BLaER1 treated with 17β-estradiol and CSF1 and Interleukin-3, amounts not matched to agents 10 nM and 100 nM (cell line): ENCODE measurements at regions not wholly inside any gene's neighbourhood (a gene's known extent, or its start where the extent isn't known, plus 50 kb on each side); places are given as distances from the start of the nearest gene placed in this dataset.
"Not testable (repeated sequence)": the region's sequence is repeated elsewhere in the genome, so short reads cannot be mapped to it uniquely, and the experiment has no call there.

Source experiments
- H3K27ac ChIP-seq, 11 experiments: shearing (Covaris generic); formaldehyde crosslinking; 2 replicates each; pipeline ENCODE4 v1.8.1; 2022
- H3K27me3 ChIP-seq, 11 experiments: shearing (Covaris generic); formaldehyde crosslinking; 2 replicates each; pipeline ENCODE4 v1.8.1; 2022
- H3K36me3 ChIP-seq, 11 experiments: shearing (Covaris generic); formaldehyde crosslinking; 2 replicates each; pipeline ENCODE4 v1.8.1; 2022
- H3K4me1 ChIP-seq, 10 experiments: shearing (Covaris generic); formaldehyde crosslinking; 2 replicates each; pipeline ENCODE4 v1.8.1; 2022
- H3K4me2 ChIP-seq, 11 experiments: shearing (Covaris generic); formaldehyde crosslinking; 2 replicates each; pipeline ENCODE4 v1.8.1; 2022
- H3K4me3 ChIP-seq, 10 experiments: shearing (Covaris generic); formaldehyde crosslinking; 2 replicates each; pipeline ENCODE4 v1.8.1; 2022
- H3K9ac ChIP-seq, 11 experiments: shearing (Covaris generic); formaldehyde crosslinking; 2 replicates each; pipeline ENCODE4 v1.8.1; 2022
- H3K9me3 ChIP-seq, 11 experiments: shearing (Covaris generic); formaldehyde crosslinking; replicated peaks in 1 of 11; 2 replicates each; pipeline ENCODE4 v1.8.1; 2022
- H4K20me1 ChIP-seq, 11 experiments: shearing (Covaris generic); formaldehyde crosslinking; 2 replicates each; pipeline ENCODE4 v1.8.1; 2022
- Cebpa-rat ChIP-seq, 11 experiments: shearing (Covaris generic); IDR thresholded peaks; 2 replicates each; pipeline ENCODE4 v1.8.1; 2022

- Histone ChIP-seq H3K27me3 (no peaks in the 10 kb centered on the region), H3K4me2 (no peak overlapping the region), H3K9me3 (peaks cover 16 to 33% (median 25%) of the 10 kb centered on the region in 11 experiments), H4K20me1 (no peaks in the 10 kb centered on the region), H3K27ac (no peak overlapping the region), H3K36me3 (no peaks in the 10 kb centered on the region), H3K4me3 (no peak overlapping the region), H3K9ac (no peak overlapping the region), H3K4me1 (peaks cover 0 to 15% (median 8%) of the 10 kb centered on the region in 10 experiments; a peak in 10 of 20 replicates)
- TF ChIP-seq Cebpa-rat (IDR thresholded peaks at IDR 0.05), result no peak
Measured at GRCh38 chr16:55021595-55022475, 91.2 kb downstream of the IRX5 start.

DNA sequence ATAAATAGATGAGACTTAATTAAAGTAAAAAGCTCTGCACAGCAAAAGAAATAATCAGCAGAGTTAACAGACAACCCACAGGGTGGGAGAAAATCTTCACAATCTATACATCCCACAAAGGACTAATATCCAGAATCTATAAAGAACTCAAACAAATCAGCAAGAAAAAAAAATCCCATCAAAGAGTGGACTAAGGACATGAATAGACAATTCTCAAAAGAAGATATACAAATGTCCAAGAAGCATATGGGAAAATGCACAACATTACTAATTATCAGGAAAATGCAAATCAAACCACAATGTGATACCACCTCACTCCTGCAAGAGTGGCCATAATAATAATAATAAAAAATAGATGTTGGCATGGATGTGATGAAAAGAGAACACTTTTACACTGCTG lies 96.6 kb downstream of the IRX5 start:
- not testable (repeated sequence) for H3K4me1 ChIP-seq, H3K4me3 ChIP-seq, H3K36me3 ChIP-seq, H3K27me3 ChIP-seq, H3K9ac ChIP-seq, H4K20me1 ChIP-seq, H3K27ac ChIP-seq, H3K4me2 ChIP-seq
- H3K9me3 ChIP-seq, result peaks cover 3 to 31% (median 13%) of the 10 kb centered on the region in 11 experiments; a peak in 16 of 22 replicates

GRCh38 chr16:55029509-55029908 lies 98.8 kb downstream of the IRX5 start:
- Histone ChIP-seq H4K20me1 (no peaks in the 10 kb centered on the region), H3K9ac (no peak overlapping the region), H3K27ac (no peak overlapping the region), H3K27me3 (no peaks in the 10 kb centered on the region), H3K4me3 (no peak overlapping the region), H3K4me2 (no peak overlapping the region), H3K36me3 (no peaks in the 10 kb centered on the region), H3K4me1 (peaks cover 0 to 1% (median 0%) of the 10 kb centered on the region in 10 experiments; a peak in 1 of 20 replicates), H3K9me3 (peaks cover 3 to 30% (median 13%) of the 10 kb centered on the region in 11 experiments; a peak in 16 of 22 replicates)
- TF ChIP-seq Cebpa-rat (IDR thresholded peaks at IDR 0.05), result no peak

DNA sequence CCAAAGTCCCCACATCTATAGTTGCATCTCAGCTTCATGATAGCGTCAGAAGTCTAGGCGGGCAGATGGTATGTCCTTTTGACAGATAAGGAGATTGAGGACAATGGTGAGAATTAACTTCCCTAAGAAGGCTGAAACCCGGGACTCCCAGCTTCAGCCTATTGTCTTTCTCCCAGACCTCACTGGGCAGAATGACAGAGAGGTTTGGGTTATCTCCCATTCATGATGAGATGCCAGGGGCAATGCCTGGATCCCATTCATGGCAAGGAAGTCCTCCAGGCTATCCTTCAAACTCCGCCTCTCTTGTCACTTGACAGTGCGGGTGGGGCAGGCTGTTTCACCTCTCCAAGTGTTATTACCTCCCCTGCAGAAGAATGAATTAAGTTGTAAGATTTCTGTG lies 100.3 kb downstream of the IRX5 start:
- TF ChIP-seq Cebpa-rat (IDR thresholded peaks at IDR 0.05), result no peak
- H3K9me3 ChIP-seq, result peaks cover 3 to 30% (median 13%) of the 10 kb centered on the region in 11 experiments; a peak in 16 of 22 replicates
- no peak overlapping the region for H3K9ac ChIP-seq
- H3K4me2 ChIP-seq, result no peak overlapping the region
- H3K27ac ChIP-seq, result no peak overlapping the region
- H4K20me1 ChIP-seq, result no peaks in the 10 kb centered on the region
- H3K4me1 ChIP-seq, result peaks cover 0 to 5% (median 0%) of the 10 kb centered on the region in 10 experiments; a peak in 1 of 20 replicates
- H3K36me3 ChIP-seq, result no peaks in the 10 kb centered on the region
- no peaks in the 10 kb centered on the region for H3K27me3 ChIP-seq
- H3K4me3 ChIP-seq, result no peak overlapping the region

DNA sequence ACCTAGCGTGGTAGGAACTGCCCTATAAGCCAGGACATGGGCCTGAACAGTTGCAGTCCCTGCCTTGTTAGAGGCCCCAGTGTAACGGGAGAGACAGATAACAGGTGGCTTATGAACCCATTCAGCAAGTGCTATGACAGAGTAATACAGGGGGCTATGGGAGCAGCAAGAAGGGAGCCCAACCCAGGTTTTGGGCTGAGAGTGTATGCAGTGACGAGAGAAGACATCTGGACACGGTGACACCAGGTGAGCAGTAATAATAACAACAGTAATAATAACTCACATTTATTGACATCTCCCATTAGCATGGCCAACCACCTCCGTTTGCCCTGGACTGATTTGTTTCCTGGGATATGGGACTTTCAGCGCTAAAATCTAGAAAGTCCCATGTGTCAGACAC lies 100.8 kb downstream of the IRX5 start:
- Histone ChIP-seq H3K9me3 (peaks cover 3 to 30% (median 13%) of the 10 kb centered on the region in 11 experiments; a peak in 16 of 22 replicates), H3K4me2 (no peak overlapping the region), H3K27ac (no peak overlapping the region), H4K20me1 (no peaks in the 10 kb centered on the region), H3K27me3 (no peaks in the 10 kb centered on the region), H3K4me3 (no peak overlapping the region), H3K36me3 (no peaks in the 10 kb centered on the region), H3K4me1 (peaks cover 0 to 5% (median 0%) of the 10 kb centered on the region in 10 experiments; a peak in 1 of 20 replicates), H3K9ac (no peak overlapping the region)
- TF ChIP-seq Cebpa-rat (IDR thresholded peaks at IDR 0.05), result no peak

DNA sequence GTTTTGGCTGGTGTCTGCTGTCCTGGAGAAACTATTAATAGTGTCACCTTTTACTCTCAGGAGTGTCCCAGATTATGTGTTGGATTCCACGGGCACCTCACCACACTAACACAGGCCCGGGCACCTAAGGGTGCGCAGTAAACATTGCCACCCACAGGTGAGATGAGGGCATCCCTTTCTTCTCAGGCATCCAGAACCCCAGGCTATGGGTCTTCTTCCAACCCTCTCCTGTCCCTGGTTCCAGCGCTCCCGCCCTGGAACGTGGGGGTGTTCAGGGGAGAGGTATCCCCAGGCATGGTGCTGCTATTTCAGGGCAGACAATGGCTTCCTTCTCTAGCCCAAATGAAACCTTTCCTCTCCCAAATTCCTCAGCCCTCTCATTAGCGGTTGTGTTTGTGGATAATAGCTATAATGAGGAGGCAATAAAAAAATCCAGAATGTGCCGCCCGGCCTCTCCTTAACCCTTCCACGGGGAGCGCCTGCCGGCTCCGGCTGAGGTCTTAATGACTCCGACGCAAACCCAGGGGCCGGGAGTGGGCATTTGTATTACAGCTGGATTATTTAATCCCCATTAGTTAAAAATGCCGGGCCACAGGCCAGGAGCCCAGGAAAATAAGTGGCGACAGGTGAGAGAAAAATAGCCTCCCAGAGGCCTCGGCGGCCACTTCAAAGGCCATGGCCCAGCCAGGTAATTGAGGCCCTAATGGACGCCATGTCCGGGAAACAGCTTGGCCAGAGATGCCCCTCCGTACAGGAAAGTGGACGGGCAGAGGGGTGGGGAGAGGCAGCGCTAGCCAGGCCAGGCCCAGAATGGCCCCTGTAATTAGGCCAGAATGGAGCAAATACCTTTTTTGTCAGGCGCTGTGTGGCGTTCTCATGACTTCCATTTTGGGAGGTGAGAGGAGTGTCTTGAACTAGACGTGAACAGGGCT lies 102.8 kb downstream of the IRX5 start:
- H4K20me1 ChIP-seq, result no peaks in the 10 kb centered on the region
- no peak for TF ChIP-seq Cebpa-rat (IDR thresholded peaks at IDR 0.05)
- no peak overlapping the region for H3K27ac ChIP-seq
- no peak overlapping the region for H3K4me3 ChIP-seq
- no peaks in the 10 kb centered on the region for H3K36me3 ChIP-seq
- no peak overlapping the region for H3K4me2 ChIP-seq
- H3K9ac ChIP-seq, result no peak overlapping the region
- H3K9me3 ChIP-seq, result peaks cover 3 to 20% (median 13%) of the 10 kb centered on the region in 11 experiments; a peak in 16 of 22 replicates
- H3K27me3 ChIP-seq, result no peaks in the 10 kb centered on the region
- peaks cover 0 to 5% (median 0%) of the 10 kb centered on the region in 10 experiments; a peak in 1 of 20 replicates for H3K4me1 ChIP-seq

GRCh38 chr16:55035029-55035428 lies 104.4 kb downstream of the IRX5 start:
- no peak for TF ChIP-seq Cebpa-rat (IDR thresholded peaks at IDR 0.05)
- Histone ChIP-seq H3K27ac (no peak overlapping the region), H4K20me1 (no peaks in the 10 kb centered on the region), H3K9me3 (peaks cover 0 to 6% (median 2%) of the 10 kb centered on the region in 11 experiments; a peak in 8 of 22 replicates), H3K9ac (no peak overlapping the region), H3K4me1 (peaks cover 0 to 5% (median 0%) of the 10 kb centered on the region in 10 experiments; a peak in 1 of 20 replicates), H3K4me2 (no peak overlapping the region), H3K27me3 (no peaks in the 10 kb centered on the region), H3K4me3 (no peak overlapping the region), H3K36me3 (no peaks in the 10 kb centered on the region)

GRCh38 chr16:55035956-55036355 lies 105.3 kb downstream of the IRX5 start:
- no peaks in the 10 kb centered on the region for H3K9me3 ChIP-seq
- no peak overlapping the region for H3K27ac ChIP-seq
- peaks cover 0 to 5% (median 0%) of the 10 kb centered on the region in 10 experiments; a peak in 1 of 20 replicates for H3K4me1 ChIP-seq
- H3K27me3 ChIP-seq, result no peaks in the 10 kb centered on the region
- H3K4me2 ChIP-seq, result no peak overlapping the region
- no peaks in the 10 kb centered on the region for H3K36me3 ChIP-seq
- H3K9ac ChIP-seq, result no peak overlapping the region
- no peaks in the 10 kb centered on the region for H4K20me1 ChIP-seq
- H3K4me3 ChIP-seq, result no peak overlapping the region
- no peak for TF ChIP-seq Cebpa-rat (IDR thresholded peaks at IDR 0.05)

- no peaks in the 10 kb centered on the region for H3K9me3 ChIP-seq
- H3K36me3 ChIP-seq, result no peaks in the 10 kb centered on the region
- no peak overlapping the region for H3K4me3 ChIP-seq
- H3K27ac ChIP-seq, result no peak overlapping the region
- H3K27me3 ChIP-seq, result no peaks in the 10 kb centered on the region
- H3K4me2 ChIP-seq, result no peak overlapping the region
- no peak for TF ChIP-seq Cebpa-rat (IDR thresholded peaks at IDR 0.05)
- H4K20me1 ChIP-seq, result no peaks in the 10 kb centered on the region
- H3K4me1 ChIP-seq, result peaks cover 0 to 5% (median 0%) of the 10 kb centered on the region in 10 experiments; a peak in 1 of 20 replicates
- H3K9ac ChIP-seq, result no peak overlapping the region
Measured at GRCh38 chr16:55036371-55036821, 105.7 kb downstream of the IRX5 start.
